ENCODE measurements at regions not wholly inside any gene's neighbourhood (a gene's known extent, or its start where the extent isn't known, plus 50 kb on each side); places are given as distances from the start of the nearest gene placed in this dataset.

GRCh38 chr13:105345730-105346129, 1189.7 kb downstream of the EFNB2 start:
- H3K4me2 ChIP-seq (ENCODE audit: insufficient read depth in 1 of 2, low read depth in 2 of 2, low read length in 2 of 2), result no peak overlapping the region
- FAIRE-seq, result no peak
- TF ChIP-seq RBBP5 (IDR thresholded peaks at IDR 0.05; ENCODE audit: borderline replicate concordance, low read depth, low read length), result no peak
- TF ChIP-seq TAF7 (optimal IDR thresholded peaks at IDR 0.05; ENCODE audit: borderline replicate concordance, low read depth, low read length), result no peak
- TF ChIP-seq HDAC6 (IDR thresholded peaks at IDR 0.05; ENCODE audit: low read depth, low read length), result no peak
- no peak for TF ChIP-seq MAX (IDR thresholded peaks at IDR 0.05)
- no peak for TF ChIP-seq YY1 (IDR thresholded peaks at IDR 0.05; ENCODE audit: low read depth, low read length)
- TF ChIP-seq CTCF (IDR thresholded peaks at IDR 0.05; ENCODE audit: control extremely low read depth in 1 of 3, insufficient read depth in 1 of 3, low read depth in 1 of 3, low read length in 3 of 3), result no peak
- no peak for TF ChIP-seq KDM5A (IDR thresholded peaks at IDR 0.05; ENCODE audit: low read length)
- no peak for TF ChIP-seq SIN3A (conservative IDR thresholded peaks at IDR 0.05 in 1 of 2, IDR thresholded peaks at IDR 0.05 in 1 of 2; ENCODE audit: low read depth in 1 of 2, low read length in 2 of 2)
- no peak for TF ChIP-seq RXRA (IDR thresholded peaks at IDR 0.05; ENCODE audit: insufficient read depth, low read depth, low read length)
- no peak for TF ChIP-seq JUND (IDR thresholded peaks at IDR 0.05; ENCODE audit: low read length)
- no peak for TF ChIP-seq USF2 (IDR thresholded peaks at IDR 0.05; ENCODE audit: low read length)

More at GRCh38 chr13:105345730-105346129, 1189.7 kb downstream of the EFNB2 start:
- no peak overlapping the region for H3K4ac ChIP-seq (replicated peaks; ENCODE audit: insufficient read length, low read depth, low read length)
- H3K9ac ChIP-seq (replicated peaks in 1 of 4; ENCODE audit: extremely low read depth in 1 of 4, low read depth in 3 of 4, low read length in 3 of 4), result no peak overlapping the region
- WGBS, 2 experiments (ENCODE audit: extremely low coverage in 1 of 2, insufficient coverage in 1 of 2, insufficient read length in 1 of 2, insufficient replicate concordance in 2 of 2, low coverage in 1 of 2, low lambda C conversion rate in 2 of 2, missing lambda C conversion rate in 1 of 2), result 93% methylated on average over 2 of the region's 2 CpGs; no CpG with 5 or more reads in 1 of the 2 experiments
- H4K5ac ChIP-seq (ENCODE audit: insufficient read length, low read depth, low read length), result no peak overlapping the region
- no peaks in the 10 kb centered on the region for H3K9me3 ChIP-seq (ENCODE audit: insufficient read depth in 2 of 2, low read depth in 1 of 2, low read length in 1 of 2)
- no peaks in the 10 kb centered on the region for H3K36me3 ChIP-seq (ENCODE audit: control insufficient read depth in 2 of 4, insufficient read depth in 4 of 4, low read length in 3 of 4)
- no peak overlapping the region for H2BK20ac ChIP-seq (ENCODE audit: low read length)
- no peak overlapping the region for H3K18ac ChIP-seq (ENCODE audit: extremely low read depth, low read length)
- no peak overlapping the region for H4K8ac ChIP-seq (ENCODE audit: extremely low read depth, insufficient read depth, low read length)
- H3K4me1 ChIP-seq (replicated peaks in 1 of 4; ENCODE audit: control insufficient read depth in 3 of 4, insufficient read depth in 4 of 4, low read length in 3 of 4), result no peaks in the 10 kb centered on the region
- no peak overlapping the region for H3K56ac ChIP-seq (replicated peaks; ENCODE audit: insufficient read length, low read depth, low read length)
- CTCF ChIA-PET (ENCODE audit: partially characterized antibody), result interaction anchor here (0.6 to 1.0 kb wide), 2 partner anchors 65 to 727 kb away, joined by 4 read pairs; no protein-coding TSS in a partner anchor
- H2AK5ac ChIP-seq (ENCODE audit: low read depth, low read length), result no peak overlapping the region
- H2BK12ac ChIP-seq (ENCODE audit: low read depth, low read length), result no peak overlapping the region
- no peak overlapping the region for H2BK5ac ChIP-seq (ENCODE audit: low read depth, low read length)
- H4K20me1 ChIP-seq (replicated peaks in 1 of 2; ENCODE audit: control insufficient read depth in 1 of 2, insufficient read depth in 2 of 2, low read length in 2 of 2), result no peaks in the 10 kb centered on the region
- no peaks in the 10 kb centered on the region for H3K79me1 ChIP-seq (ENCODE audit: low read depth, low read length)
- no peak overlapping the region for H3K4me3 ChIP-seq (ENCODE audit: extremely low read depth in 1 of 4, insufficient read depth in 2 of 4, low read depth in 3 of 4, low read length in 4 of 4)
- POLR2A ChIA-PET (ENCODE audit: partially characterized antibody), result no interaction called here
- H3K79me2 ChIP-seq (ENCODE audit: control insufficient read depth in 1 of 2, insufficient read depth in 2 of 2, low read length in 2 of 2), result no peaks in the 10 kb centered on the region
- H2BK120ac ChIP-seq (replicated peaks; ENCODE audit: low read depth, low read length), result no peak overlapping the region
- H3K23ac ChIP-seq (ENCODE audit: insufficient read length), result no peak overlapping the region
- H2AFZ ChIP-seq (ENCODE audit: low read length), result no peak overlapping the region
- H2BK15ac ChIP-seq (ENCODE audit: low read length), result no peak overlapping the region
- no peak overlapping the region for H3K14ac ChIP-seq (ENCODE audit: insufficient read length)
- H3K27ac ChIP-seq (ENCODE audit: low read depth, low read length), result no peak overlapping the region
- H3K27me3 ChIP-seq (replicated peaks in 1 of 4; ENCODE audit: control insufficient read depth in 3 of 4, extremely low read depth in 1 of 4, insufficient read depth in 3 of 4, low read length in 3 of 4), result no peaks in the 10 kb centered on the region
- H3K23me2 ChIP-seq (ENCODE audit: low read depth, low read length), result no peaks in the 10 kb centered on the region
- DNase-seq (ENCODE audit: low read depth in 1 of 2, low spot score in 2 of 2), result no peak
- H4K91ac ChIP-seq (replicated peaks; ENCODE audit: insufficient read length, low read length), result no peak overlapping the region
